ENCODE measurements at regions not wholly inside any gene's neighbourhood (a gene's known extent, or its start where the extent isn't known, plus 50 kb on each side); places are given as distances from the start of the nearest gene placed in this dataset.

GRCh38 chr11:115984228-115984627 is 480.0 kb upstream of the CADM1 start:
- TF ChIP-seq ZBTB7A (IDR thresholded peaks at IDR 0.05; ENCODE audit: low read depth) (no peak), MAX (IDR thresholded peaks at IDR 0.05) (no peak), YY1 (IDR thresholded peaks at IDR 0.05; ENCODE audit: low read depth) (no peak), EGR1 (IDR thresholded peaks at IDR 0.05) (no peak), TCF12 (IDR thresholded peaks at IDR 0.05; ENCODE audit: low read depth) (no peak), REST (IDR thresholded peaks at IDR 0.05; ENCODE audit: low read depth) (no peak), RAD21 (IDR thresholded peaks at IDR 0.05; ENCODE audit: low read depth) (no peak), TEAD4 (IDR thresholded peaks at IDR 0.05) (no peak), FOXM1 (IDR thresholded peaks at IDR 0.05; ENCODE audit: borderline replicate concordance, low read depth) (no peak), TAF1 (IDR thresholded peaks at IDR 0.05; ENCODE audit: low read depth) (no peak), EP300 (IDR thresholded peaks at IDR 0.05; ENCODE audit: borderline replicate concordance) (no peak), CEBPB (IDR thresholded peaks at IDR 0.05) (no peak), CREB1 (IDR thresholded peaks at IDR 0.05; ENCODE audit: low read depth) (no peak)

All from Ishikawa (cell line).